Dendritic cell treated with granulocyte-macrophage colony-stimulating factor and Interleukin-4, amounts not matched to agents 40 ng/mL and 50 ng/mL, for 4 days (primary cell): ENCODE measurements at regions not wholly inside any gene's neighbourhood (a gene's known extent, or its start where the extent isn't known, plus 50 kb on each side); places are given as distances from the start of the nearest gene placed in this dataset.

Source experiments
- H3K27ac Mint-ChIP-seq: one replicate; pipeline ENCODE4 v1.8.0; 2022; ENCODE audit warnings: mild to moderate bottlenecking, mixed read lengths
- H3K27me3 Mint-ChIP-seq: one replicate; pipeline ENCODE4 v1.8.0; 2022; ENCODE audit warnings: mild to moderate bottlenecking, mixed read lengths
- H3K36me3 Mint-ChIP-seq: one replicate; pipeline ENCODE4 v1.8.0; 2022; ENCODE audit warnings: low read depth, mixed read lengths
- H3K4me1 Mint-ChIP-seq: one replicate; pipeline ENCODE4 v1.8.0; 2022; ENCODE audit warnings: low read depth, mixed read lengths
- H3K4me3 Mint-ChIP-seq: one replicate; pipeline ENCODE4 v1.8.0; 2022; ENCODE audit warnings: mild to moderate bottlenecking, moderate library complexity, mixed read lengths
- H3K9me3 Mint-ChIP-seq: one replicate; pipeline ENCODE4 v1.8.0; 2022; ENCODE audit warnings: mixed read lengths
- intact Hi-C: fragments of 100-400 bp; cut with micrococcal nuclease; formaldehyde crosslinking; loops from one replicate; pipeline ENCODE4 v1.15.0; 2022

GRCh38 chr14:88929656-88930436, 105.4 kb downstream of the TTC8 start:
- intact Hi-C loops = no loop called here
- Mint-ChIP-seq H3K9me3 (peaks cover 17% of the 10 kb centered on the region), H3K36me3 (no peaks in the 10 kb centered on the region), H3K27ac (no peak overlapping the region), H3K4me3 (no peak overlapping the region), H3K27me3 (peaks cover 2% of the 10 kb centered on the region), H3K4me1 (no peaks in the 10 kb centered on the region)

DNA sequence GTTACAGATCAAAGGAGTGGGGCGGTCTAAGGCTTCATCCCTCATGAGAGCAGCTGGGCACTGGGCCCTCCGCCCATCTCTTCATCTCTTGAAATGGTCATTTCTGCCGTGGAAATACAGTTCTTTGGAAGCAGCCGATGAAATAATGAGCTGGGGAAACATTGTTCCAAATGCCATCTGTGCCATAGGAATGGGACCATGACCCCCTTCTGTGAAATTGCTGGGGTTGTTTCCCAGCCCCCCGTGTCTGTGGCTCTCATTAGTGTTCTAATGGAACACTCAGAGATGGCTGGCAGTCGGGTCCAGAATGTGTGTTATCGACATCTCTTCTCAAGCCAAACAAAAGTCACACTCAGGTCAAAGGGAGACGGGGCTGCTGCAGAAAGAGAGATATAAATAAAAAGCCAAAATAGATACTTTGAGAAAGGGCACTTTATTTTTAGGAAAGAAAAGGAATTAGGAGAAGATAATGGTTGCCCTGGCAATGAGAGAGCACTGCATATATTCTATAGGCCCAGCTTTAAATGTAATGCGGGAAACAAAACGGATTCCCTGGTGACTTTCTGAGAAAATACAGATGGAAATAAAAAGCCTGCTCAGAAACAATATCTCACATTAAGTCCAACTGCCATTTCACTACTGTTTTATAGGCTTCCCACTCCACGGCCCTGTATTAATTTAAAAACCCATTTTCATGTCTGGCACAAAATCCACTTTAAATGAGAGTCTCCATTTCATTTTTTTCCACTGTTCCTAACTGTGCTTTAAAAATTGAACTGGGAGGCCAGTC, 107.1 kb downstream of the TTC8 start:
- Mint-ChIP-seq H3K4me1 (no peaks in the 10 kb centered on the region), H3K4me3 (no peak overlapping the region), H3K27ac (no peak overlapping the region), H3K36me3 (no peaks in the 10 kb centered on the region), H3K9me3 (peaks cover 17% of the 10 kb centered on the region), H3K27me3 (no peaks in the 10 kb centered on the region)
- intact Hi-C loops = no loop called here

- Mint-ChIP-seq H3K4me3 (no peak overlapping the region), H3K27me3 (peaks cover 2% of the 10 kb centered on the region), H3K4me1 (no peaks in the 10 kb centered on the region), H3K36me3 (no peaks in the 10 kb centered on the region), H3K9me3 (peaks cover 16% of the 10 kb centered on the region), H3K27ac (no peak overlapping the region)
- intact Hi-C loops = no loop called here
Observed at GRCh38 chr14:88933191-88933590, 108.7 kb downstream of the TTC8 start.

GRCh38 chr14:88934351-88934806, 109.9 kb downstream of the TTC8 start:
- Mint-ChIP-seq H3K9me3 (peaks cover 10% of the 10 kb centered on the region), H3K27ac (no peak overlapping the region)
- intact Hi-C loops = no loop called here

GRCh38 chr14:88935083-88935482, 110.6 kb downstream of the TTC8 start:
- intact Hi-C loops = no loop called here
- Mint-ChIP-seq H3K36me3 (no peaks in the 10 kb centered on the region), H3K4me3 (no peak overlapping the region), H3K4me1 (no peaks in the 10 kb centered on the region), H3K27me3 (peaks cover 5% of the 10 kb centered on the region), H3K27ac (no peak overlapping the region), H3K9me3 (peaks cover 4% of the 10 kb centered on the region)

More at GRCh38 chr14:88934351-88934806, 109.9 kb downstream of the TTC8 start:
- Mint-ChIP-seq H3K36me3 (no peaks in the 10 kb centered on the region), H3K4me1 (no peaks in the 10 kb centered on the region), H3K4me3 (no peak overlapping the region), H3K27me3 (peaks cover 5% of the 10 kb centered on the region)

GRCh38 chr14:88937706-88938105, 113.3 kb downstream of the TTC8 start:
- Mint-ChIP-seq H3K27me3 (peaks cover 8% of the 10 kb centered on the region), H3K4me1 (no peaks in the 10 kb centered on the region), H3K4me3 (no peak overlapping the region), H3K36me3 (no peaks in the 10 kb centered on the region), H3K9me3 (no peaks in the 10 kb centered on the region), H3K27ac (no peak overlapping the region)
- intact Hi-C loops = no loop called here

- no peak overlapping the region for H3K4me3 Mint-ChIP-seq
- H3K36me3 Mint-ChIP-seq = no peaks in the 10 kb centered on the region
- no peaks in the 10 kb centered on the region for H3K9me3 Mint-ChIP-seq
- peaks cover 11% of the 10 kb centered on the region for H3K27me3 Mint-ChIP-seq
- H3K4me1 Mint-ChIP-seq = no peaks in the 10 kb centered on the region
- H3K27ac Mint-ChIP-seq = no peak overlapping the region
- intact Hi-C loops = no loop called here
Observed at GRCh38 chr14:88940671-88941070, 116.2 kb downstream of the TTC8 start.

- peaks cover 14% of the 10 kb centered on the region for H3K27me3 Mint-ChIP-seq
- H3K4me1 Mint-ChIP-seq = no peaks in the 10 kb centered on the region
- H3K4me3 Mint-ChIP-seq = no peak overlapping the region
- intact Hi-C loops = no loop called here
- H3K9me3 Mint-ChIP-seq = no peaks in the 10 kb centered on the region
- H3K36me3 Mint-ChIP-seq = no peaks in the 10 kb centered on the region
- no peak overlapping the region for H3K27ac Mint-ChIP-seq
Observed at GRCh38 chr14:88941414-88941813, 117.0 kb downstream of the TTC8 start.

GRCh38 chr14:88947646-88948598, 123.5 kb downstream of the TTC8 start:
- H3K9me3 Mint-ChIP-seq = peaks cover 26% of the 10 kb centered on the region
- H3K27ac Mint-ChIP-seq = no peak overlapping the region
- H3K4me1 Mint-ChIP-seq = no peaks in the 10 kb centered on the region
- no peaks in the 10 kb centered on the region for H3K36me3 Mint-ChIP-seq
- peaks cover 11% of the 10 kb centered on the region for H3K27me3 Mint-ChIP-seq
- intact Hi-C loops = no loop called here
- H3K4me3 Mint-ChIP-seq = no peak overlapping the region

DNA sequence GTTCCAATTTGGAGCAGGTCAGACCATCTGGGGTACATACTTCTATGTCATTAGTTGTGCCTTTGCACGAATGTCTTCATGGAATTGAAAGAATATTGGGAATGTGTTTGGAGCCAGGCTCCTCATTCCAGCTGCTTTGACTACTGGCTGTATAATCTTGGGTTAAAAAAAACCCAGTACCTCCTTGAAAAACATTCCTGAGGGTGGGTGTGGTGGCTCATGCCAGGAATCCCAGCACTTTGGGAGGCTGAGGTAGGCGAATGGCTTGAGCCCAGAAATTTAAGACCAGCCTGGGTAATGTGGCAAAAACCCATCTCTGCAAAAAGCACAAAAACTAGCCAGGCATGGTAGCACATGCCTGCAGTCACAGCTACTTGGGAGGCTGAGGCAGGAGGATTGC, 125.6 kb downstream of the TTC8 start:
- Mint-ChIP-seq H3K4me1 (no peaks in the 10 kb centered on the region), H3K36me3 (no peaks in the 10 kb centered on the region), H3K4me3 (no peak overlapping the region), H3K9me3 (peaks cover 42% of the 10 kb centered on the region), H3K27ac (no peak overlapping the region), H3K27me3 (peaks cover 7% of the 10 kb centered on the region)
- intact Hi-C loops = no loop called here

DNA sequence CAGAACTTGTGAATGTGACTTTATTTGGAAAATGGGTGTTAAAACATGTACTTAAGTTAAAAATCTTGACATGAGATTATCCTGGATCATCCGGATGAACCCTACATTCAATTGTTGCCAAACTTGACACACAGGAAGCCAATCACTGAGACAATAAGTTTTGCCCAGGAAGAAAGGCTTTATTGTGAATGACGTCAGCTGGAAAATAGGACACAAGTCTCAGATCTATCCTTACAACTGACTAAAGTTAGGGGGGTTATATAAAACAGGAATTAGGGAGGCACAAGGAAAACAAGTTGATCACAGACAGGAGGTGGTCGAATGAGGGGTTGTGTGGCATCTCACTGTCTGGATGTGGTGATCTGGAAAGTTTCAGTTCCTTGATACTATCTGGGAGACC, 126.9 kb downstream of the TTC8 start:
- Mint-ChIP-seq H3K27ac (no peak overlapping the region), H3K9me3 (peaks cover 42% of the 10 kb centered on the region), H3K36me3 (no peaks in the 10 kb centered on the region), H3K4me1 (no peaks in the 10 kb centered on the region), H3K27me3 (peaks cover 5% of the 10 kb centered on the region), H3K4me3 (no peak overlapping the region)
- intact Hi-C loops = no loop called here

DNA sequence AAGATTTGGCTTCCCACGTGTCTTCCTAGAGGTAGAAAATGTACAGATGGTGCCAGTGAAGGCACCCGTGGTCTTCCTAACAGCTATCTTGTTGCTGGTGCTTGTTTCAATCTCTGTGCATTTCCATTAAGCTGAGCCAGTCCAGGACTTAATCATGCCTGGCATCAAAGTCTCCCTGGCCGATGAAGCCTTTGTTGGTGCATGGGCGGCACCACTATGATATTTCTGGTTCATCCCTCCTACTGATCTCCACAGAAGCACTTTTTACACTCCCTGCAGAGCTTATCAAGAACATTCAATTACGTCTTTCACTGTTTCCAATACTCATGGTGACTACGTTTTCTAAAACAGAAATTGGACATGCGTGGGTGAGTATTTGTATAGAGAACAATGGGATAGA, 128.4 kb downstream of the TTC8 start:
- Mint-ChIP-seq H3K9me3 (peaks cover 42% of the 10 kb centered on the region), H3K36me3 (no peaks in the 10 kb centered on the region), H3K4me1 (no peaks in the 10 kb centered on the region), H3K27ac (no peak overlapping the region), H3K27me3 (peaks cover 5% of the 10 kb centered on the region), H3K4me3 (no peak overlapping the region)
- intact Hi-C loops = no loop called here

GRCh38 chr14:88955455-88955854, 131.0 kb downstream of the TTC8 start:
- Mint-ChIP-seq H3K4me3 (no peak overlapping the region), H3K27ac (no peak overlapping the region), H3K27me3 (no peaks in the 10 kb centered on the region), H3K9me3 (peaks cover 40% of the 10 kb centered on the region), H3K36me3 (no peaks in the 10 kb centered on the region), H3K4me1 (no peaks in the 10 kb centered on the region)
- intact Hi-C loops = no loop called here
